NB4 (cell line): ENCODE measurements at regions not wholly inside any gene's neighbourhood (a gene's known extent, or its start where the extent isn't known, plus 50 kb on each side); places are given as distances from the start of the nearest gene placed in this dataset.

Experiments
- DNase-seq: peaks from one replicate; pipeline ENCODE4 v3.0.0; 2010; ENCODE audit warnings: low read depth
- H3K4me3 ChIP-seq: one replicate; pipeline ENCODE4 v1.5.1; 2011; ENCODE audit warnings: mild to moderate bottlenecking, low read depth, low read length, moderate library complexity
- MYC ChIP-seq: IDR thresholded peaks from 2 replicates; pipeline ENCODE4 v1.6.1; 2011; ENCODE audit warnings: low read depth, low read length
- POLR2A ChIP-seq: IDR thresholded peaks from 2 replicates; pipeline ENCODE4 v1.6.1; 2011; ENCODE audit warnings: mild to moderate bottlenecking; ENCODE audit not compliant: insufficient read length; ENCODE audit errors: extremely low read depth
- TF ChIP-seq, protein P1 (sequence below): IDR thresholded peaks from one replicate; pipeline ENCODE4 v1.5.1; 2012; ENCODE audit warnings: low read depth, low read length
- TF ChIP-seq, protein P2 (sequence below): IDR thresholded peaks from 2 replicates; pipeline ENCODE4 v1.6.1; 2011; ENCODE audit warnings: low read depth, low read length

DNA sequence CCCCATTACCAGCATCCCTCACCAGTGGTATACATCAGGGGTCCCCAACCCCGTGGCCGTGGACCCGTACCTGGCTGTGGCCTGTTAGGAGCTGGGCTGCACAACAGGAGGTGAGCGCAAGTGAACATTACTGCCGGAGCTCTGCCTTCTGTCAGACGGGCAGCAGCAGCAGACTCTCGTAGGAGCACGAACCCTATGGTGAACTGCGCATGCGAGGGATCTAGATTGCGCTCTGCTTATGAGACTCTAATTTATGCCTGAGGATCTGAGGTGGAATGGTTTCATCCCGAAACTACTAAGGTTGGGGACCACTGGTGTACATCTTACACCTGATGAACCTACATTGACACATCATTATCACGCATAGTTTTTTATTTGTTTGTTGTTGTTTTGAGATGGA, 52.8 kb upstream of the DHX15 start:
- no peak for DNase-seq
- H3K4me3 ChIP-seq: no peak overlapping the region
- TF ChIP-seq, protein P1, sequence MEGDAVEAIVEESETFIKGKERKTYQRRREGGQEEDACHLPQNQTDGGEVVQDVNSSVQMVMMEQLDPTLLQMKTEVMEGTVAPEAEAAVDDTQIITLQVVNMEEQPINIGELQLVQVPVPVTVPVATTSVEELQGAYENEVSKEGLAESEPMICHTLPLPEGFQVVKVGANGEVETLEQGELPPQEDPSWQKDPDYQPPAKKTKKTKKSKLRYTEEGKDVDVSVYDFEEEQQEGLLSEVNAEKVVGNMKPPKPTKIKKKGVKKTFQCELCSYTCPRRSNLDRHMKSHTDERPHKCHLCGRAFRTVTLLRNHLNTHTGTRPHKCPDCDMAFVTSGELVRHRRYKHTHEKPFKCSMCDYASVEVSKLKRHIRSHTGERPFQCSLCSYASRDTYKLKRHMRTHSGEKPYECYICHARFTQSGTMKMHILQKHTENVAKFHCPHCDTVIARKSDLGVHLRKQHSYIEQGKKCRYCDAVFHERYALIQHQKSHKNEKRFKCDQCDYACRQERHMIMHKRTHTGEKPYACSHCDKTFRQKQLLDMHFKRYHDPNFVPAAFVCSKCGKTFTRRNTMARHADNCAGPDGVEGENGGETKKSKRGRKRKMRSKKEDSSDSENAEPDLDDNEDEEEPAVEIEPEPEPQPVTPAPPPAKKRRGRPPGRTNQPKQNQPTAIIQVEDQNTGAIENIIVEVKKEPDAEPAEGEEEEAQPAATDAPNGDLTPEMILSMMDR: no peak
- TF ChIP-seq POLR2A: no peak
- TF ChIP-seq, protein P2, sequence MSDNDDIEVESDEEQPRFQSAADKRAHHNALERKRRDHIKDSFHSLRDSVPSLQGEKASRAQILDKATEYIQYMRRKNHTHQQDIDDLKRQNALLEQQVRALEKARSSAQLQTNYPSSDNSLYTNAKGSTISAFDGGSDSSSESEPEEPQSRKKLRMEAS: no peak
- TF ChIP-seq MYC: no peak

DNA sequence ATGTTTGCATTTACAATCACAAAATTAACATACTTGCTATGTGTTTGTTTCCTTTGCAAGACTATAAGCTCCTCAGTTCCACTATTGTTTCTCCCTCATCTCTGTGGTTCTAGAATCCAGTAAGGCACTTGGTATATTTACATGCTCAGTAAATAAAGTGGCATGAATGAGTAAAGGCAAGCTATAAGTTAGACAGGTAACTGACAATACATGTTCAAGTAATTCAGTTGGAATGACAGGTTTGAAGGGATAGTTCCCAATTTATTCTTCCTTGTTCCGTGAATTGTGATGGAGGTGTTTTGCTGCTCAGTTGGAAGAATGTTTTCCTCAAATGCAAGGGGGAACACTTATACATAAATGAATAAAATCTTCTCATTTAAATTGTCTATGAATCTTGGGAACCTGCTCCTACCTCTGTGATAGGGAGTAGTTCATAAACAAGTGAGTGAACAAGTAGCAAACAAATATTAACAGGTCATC, 54.1 kb upstream of the DHX15 start:
- DNase-seq: no peak
- TF ChIP-seq POLR2A (no peak), MYC (no peak)
- TF ChIP-seq, protein P1: no peak
- TF ChIP-seq, protein P2: no peak
- no peak overlapping the region for H3K4me3 ChIP-seq

DNA sequence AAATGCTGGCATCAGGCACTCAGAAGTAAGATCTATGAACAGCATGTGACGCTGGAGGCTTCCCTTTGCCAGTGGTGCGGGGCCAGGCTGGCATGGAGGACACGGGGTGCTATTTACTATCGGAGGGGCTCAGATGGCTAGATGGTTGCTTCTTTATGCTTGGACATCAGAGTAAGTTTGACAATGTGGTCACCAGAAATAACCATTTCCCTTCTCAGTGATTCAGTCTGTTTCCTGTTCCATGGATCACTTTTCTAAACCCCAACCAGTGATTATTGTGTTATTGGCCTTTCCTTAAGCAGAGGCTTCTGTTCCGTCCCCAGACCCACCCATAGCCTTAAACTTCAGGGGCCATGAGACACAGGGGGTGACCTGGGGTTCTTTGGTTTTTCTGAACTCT, 55.4 kb upstream of the DHX15 start:
- TF ChIP-seq MYC: no peak
- TF ChIP-seq POLR2A: no peak
- DNase-seq: no peak

DNA sequence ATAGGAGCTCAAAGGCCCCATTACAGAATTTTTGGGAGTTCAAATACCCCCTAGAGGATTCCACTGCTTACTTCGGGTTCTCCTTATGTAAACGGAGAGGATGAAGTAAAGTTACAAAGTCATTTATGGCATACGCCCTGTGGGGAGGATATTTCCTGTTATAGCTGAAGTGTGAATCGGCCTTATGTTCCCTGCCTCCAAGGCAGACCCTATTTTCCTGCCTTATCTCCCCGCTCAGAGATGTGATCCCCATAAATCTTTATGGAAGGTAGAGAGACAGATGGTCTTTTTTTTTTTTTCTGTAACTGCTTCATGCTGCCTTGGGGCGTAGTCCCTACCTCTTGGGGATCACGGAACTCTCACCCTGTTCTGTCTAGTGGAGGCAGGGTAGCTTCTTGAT, 56.0 kb upstream of the DHX15 start:
- no peak overlapping the region for H3K4me3 ChIP-seq
- no peak for DNase-seq
- TF ChIP-seq, protein P2: no peak
- TF ChIP-seq, protein P1: no peak
- TF ChIP-seq POLR2A (no peak), MYC (no peak)

More for the DNA sequence above, 55.4 kb upstream of the DHX15 start:
- no peak overlapping the region for H3K4me3 ChIP-seq

DNA sequence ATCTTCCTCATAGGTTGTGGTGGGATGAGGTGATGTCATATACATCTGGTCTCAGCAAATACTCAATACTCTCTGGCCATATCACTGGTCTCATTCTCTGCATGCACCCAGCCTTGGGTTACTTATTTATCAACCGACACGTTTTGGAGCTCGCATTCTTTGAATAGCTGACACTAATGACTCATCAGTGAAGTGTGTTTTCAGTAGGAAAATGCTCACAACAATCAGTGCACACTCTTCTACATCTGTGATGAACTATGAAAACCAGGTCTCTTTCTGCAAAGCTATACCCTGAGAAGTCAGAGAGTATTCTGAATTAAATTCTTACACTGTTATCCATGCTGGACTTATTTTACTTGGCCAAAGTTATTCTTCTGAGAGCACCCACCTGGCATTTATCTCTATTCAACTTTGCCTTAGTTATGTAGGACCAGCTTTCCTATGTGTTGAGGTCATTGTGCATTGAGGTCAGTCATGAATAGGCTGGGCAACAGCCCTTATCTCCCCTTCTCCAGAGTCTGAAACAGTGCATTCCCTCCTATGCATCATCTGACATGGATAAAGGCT, 58.7 kb upstream of the DHX15 start:
- no peak overlapping the region for H3K4me3 ChIP-seq
- no peak for DNase-seq
- TF ChIP-seq, protein P2: no peak
- no peak for TF ChIP-seq MYC
- TF ChIP-seq POLR2A: no peak
- TF ChIP-seq, protein P1: no peak

DNA sequence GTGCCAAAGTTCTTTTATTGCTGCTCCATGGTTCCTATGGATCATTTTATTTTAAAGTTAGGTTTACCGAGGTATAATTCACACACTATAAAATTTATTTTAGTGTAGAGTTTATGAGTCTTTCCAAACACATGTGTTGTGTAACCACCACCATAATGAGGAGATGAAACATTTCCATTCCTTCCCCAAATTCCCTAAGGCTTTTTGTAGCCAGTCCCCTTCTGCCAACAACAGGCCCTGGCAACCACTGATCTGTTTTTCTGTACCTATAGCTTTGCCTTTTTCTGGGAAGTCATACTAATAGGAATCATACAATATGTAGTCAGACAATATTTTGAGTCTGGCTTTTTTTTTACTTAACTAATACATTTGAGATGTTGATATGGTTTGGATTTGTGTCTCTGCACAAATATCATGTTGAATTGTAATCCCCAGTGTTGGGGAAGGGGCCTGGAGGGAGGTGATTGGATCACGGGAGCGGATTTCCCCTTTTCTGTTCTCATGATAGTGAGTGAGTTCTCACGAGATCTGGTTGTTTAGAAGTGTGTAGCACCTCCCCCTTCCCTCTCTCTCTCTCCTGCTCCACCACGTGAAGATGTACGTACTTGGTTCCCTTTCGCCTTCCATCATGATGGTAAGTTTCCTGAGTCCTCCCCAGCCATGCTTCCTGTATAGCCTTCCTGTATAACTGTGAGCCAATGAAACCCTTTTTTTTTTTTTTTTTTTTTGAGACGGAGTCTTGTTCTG, 59.6 kb upstream of the DHX15 start:
- no peak overlapping the region for H3K4me3 ChIP-seq
- TF ChIP-seq, protein P2: no peak
- TF ChIP-seq POLR2A (no peak), MYC (no peak)
- TF ChIP-seq, protein P1: no peak
- DNase-seq: no peak
